ENCODE measurements at regions not wholly inside any gene's neighbourhood (a gene's known extent, or its start where the extent isn't known, plus 50 kb on each side); places are given as distances from the start of the nearest gene placed in this dataset.

DNA sequence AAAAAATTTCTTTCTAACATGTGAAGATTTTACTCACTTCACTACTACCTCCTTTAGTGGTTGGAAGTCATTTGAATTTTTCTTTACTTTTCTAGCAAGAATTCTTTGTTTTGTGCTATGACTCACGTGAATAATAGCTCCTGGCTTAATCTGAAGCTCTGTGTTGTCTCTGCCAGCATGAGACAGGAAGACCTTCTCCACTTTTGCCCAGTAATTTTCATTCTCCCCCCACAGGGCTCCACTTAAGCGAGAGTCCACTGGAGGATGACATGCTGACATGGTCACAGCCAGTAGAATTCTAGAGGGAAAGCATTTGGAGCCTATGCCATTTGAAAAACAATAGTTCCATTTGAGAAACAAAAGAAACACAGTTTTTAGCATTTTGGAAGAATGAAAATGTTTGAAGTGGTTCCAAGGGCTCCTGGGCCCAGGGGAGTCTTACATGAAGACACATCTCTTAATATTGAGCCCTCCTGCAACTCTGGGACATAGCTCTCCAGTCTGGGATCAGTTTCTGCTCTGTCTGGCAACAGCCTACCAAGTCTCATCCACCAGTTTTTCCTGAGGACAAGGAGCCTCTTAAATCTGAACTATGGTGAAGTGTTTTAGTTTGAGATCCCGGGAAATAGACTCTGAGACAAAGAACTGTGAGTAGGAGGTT lies 231.4 kb downstream of the PAX1 start:
- H3K27ac ChIP-seq = peak overlapping the region in 1 of 2 donors; percentile 30
- TF ChIP-seq, protein P1, sequence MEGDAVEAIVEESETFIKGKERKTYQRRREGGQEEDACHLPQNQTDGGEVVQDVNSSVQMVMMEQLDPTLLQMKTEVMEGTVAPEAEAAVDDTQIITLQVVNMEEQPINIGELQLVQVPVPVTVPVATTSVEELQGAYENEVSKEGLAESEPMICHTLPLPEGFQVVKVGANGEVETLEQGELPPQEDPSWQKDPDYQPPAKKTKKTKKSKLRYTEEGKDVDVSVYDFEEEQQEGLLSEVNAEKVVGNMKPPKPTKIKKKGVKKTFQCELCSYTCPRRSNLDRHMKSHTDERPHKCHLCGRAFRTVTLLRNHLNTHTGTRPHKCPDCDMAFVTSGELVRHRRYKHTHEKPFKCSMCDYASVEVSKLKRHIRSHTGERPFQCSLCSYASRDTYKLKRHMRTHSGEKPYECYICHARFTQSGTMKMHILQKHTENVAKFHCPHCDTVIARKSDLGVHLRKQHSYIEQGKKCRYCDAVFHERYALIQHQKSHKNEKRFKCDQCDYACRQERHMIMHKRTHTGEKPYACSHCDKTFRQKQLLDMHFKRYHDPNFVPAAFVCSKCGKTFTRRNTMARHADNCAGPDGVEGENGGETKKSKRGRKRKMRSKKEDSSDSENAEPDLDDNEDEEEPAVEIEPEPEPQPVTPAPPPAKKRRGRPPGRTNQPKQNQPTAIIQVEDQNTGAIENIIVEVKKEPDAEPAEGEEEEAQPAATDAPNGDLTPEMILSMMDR (IDR thresholded peaks at IDR 0.05) = no peak
- TF ChIP-seq POLR2A (IDR thresholded peaks at IDR 0.05) = no peak

DNA sequence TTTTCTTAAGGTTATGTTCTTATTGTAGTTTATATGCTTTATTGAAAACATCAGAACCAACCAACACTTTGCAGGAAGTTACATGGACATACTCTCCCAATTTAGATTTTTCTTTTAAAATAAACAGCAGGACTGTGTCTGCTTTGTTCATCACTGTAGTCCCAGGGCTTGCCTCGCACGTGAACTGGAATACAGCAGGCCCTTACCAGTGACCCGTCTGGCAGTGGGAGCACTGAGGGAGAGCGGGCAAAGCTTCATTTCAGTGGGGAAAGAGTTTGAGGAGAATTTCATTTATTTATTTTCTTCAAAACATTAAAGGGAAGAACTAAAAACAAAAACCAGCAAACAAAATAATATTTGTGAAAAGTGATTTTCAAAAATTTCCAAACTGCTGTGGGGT lies 230.8 kb downstream of the PAX1 start:
- intact Hi-C loops (cut with DNase I; ENCODE audit: low total_unique reads) = no loop called here
- TF ChIP-seq, protein P1 (IDR thresholded peaks at IDR 0.05) = no peak
- no peak for TF ChIP-seq POLR2A (IDR thresholded peaks at IDR 0.05)
- no peaks in the 10 kb centered on the region for H3K9me3 ChIP-seq
- H3K4me3 ChIP-seq = no peak overlapping the region
- no peaks in the 10 kb centered on the region for H3K4me1 ChIP-seq
- H3K27ac ChIP-seq = no peak overlapping the region
- no peak for DNase-seq
- no peaks in the 10 kb centered on the region for H3K36me3 ChIP-seq
- H3K27me3 ChIP-seq = no peaks in the 10 kb centered on the region

More for the DNA sequence above, 231.4 kb downstream of the PAX1 start:
- Histone ChIP-seq H3K4me1 (no peaks in the 10 kb centered on the region), H3K36me3 (no peaks in the 10 kb centered on the region), H3K4me3 (no peak overlapping the region), H3K27me3 (no peaks in the 10 kb centered on the region), H3K9me3 (no peaks in the 10 kb centered on the region)
- intact Hi-C loops (cut with DNase I; ENCODE audit: low total_unique reads) = no loop called here
- no peak for DNase-seq

DNA sequence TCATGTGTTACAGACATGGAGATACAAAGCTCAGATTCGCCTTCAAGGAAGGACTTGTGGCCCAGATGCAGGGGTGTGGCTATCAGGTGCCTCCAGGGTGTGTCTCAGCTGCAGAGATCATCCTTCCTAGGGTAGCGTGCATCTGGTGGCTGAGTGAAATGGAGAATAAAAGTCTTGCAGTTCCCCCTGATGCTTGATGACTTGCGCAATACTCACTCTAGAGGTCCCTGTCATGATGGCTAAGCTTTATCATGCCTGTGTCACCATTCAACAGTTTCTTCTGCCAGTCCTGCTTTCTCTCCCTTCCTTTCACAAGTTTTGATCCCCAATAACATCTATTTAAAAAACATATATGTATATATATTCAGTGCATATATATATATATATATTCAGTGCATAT lies 228.1 kb downstream of the PAX1 start:
- Histone ChIP-seq H3K9me3 (no peaks in the 10 kb centered on the region), H3K27me3 (no peaks in the 10 kb centered on the region), H3K4me1 (no peaks in the 10 kb centered on the region), H3K4me3 (no peak overlapping the region), H3K36me3 (no peaks in the 10 kb centered on the region), H3K27ac (no peak overlapping the region)
- intact Hi-C loops (cut with DNase I; ENCODE audit: low total_unique reads) = no loop called here
- TF ChIP-seq, protein P1 (IDR thresholded peaks at IDR 0.05) = no peak
- no peak for DNase-seq

DNA sequence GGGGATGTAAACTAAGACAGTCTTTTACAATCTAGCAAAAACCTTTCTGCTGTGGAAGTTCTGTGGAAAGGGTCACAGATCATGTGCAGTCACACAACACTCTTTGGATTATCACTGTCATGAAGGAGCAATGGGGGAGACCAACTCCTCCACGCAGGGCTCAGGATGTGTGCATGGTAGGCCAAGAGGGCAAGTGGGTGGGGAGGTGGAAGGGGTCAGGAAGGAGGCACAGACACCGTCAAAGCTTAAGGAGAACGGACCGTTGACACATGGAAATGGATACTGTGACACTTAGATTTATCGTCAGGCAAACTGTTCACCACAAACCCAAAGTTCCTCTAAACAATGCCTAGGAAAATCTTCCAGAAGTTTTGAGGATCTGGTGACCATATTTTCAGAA lies 215.8 kb downstream of the PAX1 start:
- H3K9me3 ChIP-seq = no peaks in the 10 kb centered on the region
- H3K27me3 ChIP-seq = no peaks in the 10 kb centered on the region
- no peak overlapping the region for H3K27ac ChIP-seq
- DNase-seq = no peak
- no peaks in the 10 kb centered on the region for H3K4me1 ChIP-seq
- intact Hi-C loops (cut with DNase I; ENCODE audit: low total_unique reads) = no loop called here
- TF ChIP-seq, protein P1 (IDR thresholded peaks at IDR 0.05) = no peak
- no peak for TF ChIP-seq POLR2A (IDR thresholded peaks at IDR 0.05)
- no peaks in the 10 kb centered on the region for H3K36me3 ChIP-seq
- H3K4me3 ChIP-seq = no peak overlapping the region

DNA sequence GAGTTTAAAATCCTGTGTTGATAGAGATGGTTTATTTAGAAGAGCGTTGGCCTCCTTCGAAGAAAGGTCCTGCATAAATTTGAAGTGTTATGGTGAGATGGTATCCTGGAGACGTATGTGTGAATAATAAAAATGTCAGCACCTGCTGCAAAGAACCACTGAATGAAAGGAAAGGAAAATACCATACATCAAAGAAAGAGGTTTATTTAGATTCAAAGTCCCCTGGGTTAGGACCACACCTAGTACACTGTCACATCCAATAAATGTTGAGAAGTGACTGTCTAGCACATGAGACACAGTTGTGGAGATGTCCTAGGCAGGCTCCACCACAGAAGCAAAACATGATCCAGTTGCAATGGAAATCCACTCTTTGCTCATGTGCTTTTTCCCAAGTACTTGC lies 214.7 kb downstream of the PAX1 start:
- Histone ChIP-seq H3K27me3 (no peaks in the 10 kb centered on the region), H3K4me1 (no peaks in the 10 kb centered on the region), H3K27ac (no peak overlapping the region), H3K4me3 (no peak overlapping the region), H3K9me3 (no peaks in the 10 kb centered on the region), H3K36me3 (no peaks in the 10 kb centered on the region)
- TF ChIP-seq POLR2A (IDR thresholded peaks at IDR 0.05) = no peak
- TF ChIP-seq, protein P1 (IDR thresholded peaks at IDR 0.05) = no peak
- no peak for DNase-seq
- intact Hi-C loops (cut with DNase I; ENCODE audit: low total_unique reads) = no loop called here
